Fibroblast of skin of left quadriceps (primary cell): ENCODE measurements at regions not wholly inside any gene's neighbourhood (a gene's known extent, or its start where the extent isn't known, plus 50 kb on each side); places are given as distances from the start of the nearest gene placed in this dataset.

Experiments
- DNase-seq, 2 experiments: peaks; one replicate each; pipeline ENCODE4 v3.0.0-alpha.2; 2013; ENCODE audit warnings: low read depth in 2 of 2

DNA sequence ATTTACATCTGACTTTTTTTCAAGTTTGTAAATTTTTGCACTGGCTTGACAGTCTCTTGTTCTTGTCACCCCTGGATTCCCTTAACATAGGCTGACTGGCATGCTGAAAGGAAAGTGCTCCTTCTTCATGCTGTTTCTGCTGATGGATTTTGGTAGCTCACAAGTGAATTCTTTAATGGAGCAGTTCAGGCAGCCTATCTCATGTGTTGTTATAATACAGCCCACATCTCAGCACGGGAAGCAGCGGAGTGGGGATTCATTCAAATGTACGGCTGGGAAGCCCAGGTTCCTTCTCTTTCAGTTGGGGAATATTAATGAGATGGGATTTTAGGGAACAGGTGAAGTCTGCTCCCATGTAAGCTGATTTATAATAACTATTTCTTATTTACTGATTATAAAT lies 142.8 kb downstream of the CD8B2 start:
- DNase-seq, result no peak

- DNase-seq, result no peak
These were observed 144.1 kb downstream of the CD8B2 start for GRCh38 chr2:106631281-106631680.

- peak; percentile 9 to 12 for DNase-seq
These were observed 150.9 kb downstream of the CD8B2 start for GRCh38 chr2:106638043-106638442.

DNA sequence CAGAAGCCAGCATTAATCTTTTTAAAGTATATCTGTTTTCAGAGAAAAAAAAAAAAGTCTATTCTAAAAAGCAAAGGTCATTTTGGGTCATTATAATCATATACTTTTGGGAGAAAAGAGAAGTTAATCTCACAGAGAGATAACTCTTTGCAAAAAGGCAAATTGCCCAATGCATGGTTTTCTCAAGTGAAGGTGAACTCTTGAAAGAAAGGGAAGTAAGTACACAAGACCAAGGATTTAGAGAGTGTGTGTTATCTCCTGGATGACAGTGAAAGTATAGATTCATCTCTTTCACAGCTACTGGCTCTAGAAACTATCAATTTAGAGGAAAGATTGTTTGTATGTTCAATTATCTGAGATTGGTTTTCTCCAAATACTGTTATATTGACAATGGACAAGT lies 151.4 kb downstream of the CD8B2 start:
- no peak for DNase-seq

DNA sequence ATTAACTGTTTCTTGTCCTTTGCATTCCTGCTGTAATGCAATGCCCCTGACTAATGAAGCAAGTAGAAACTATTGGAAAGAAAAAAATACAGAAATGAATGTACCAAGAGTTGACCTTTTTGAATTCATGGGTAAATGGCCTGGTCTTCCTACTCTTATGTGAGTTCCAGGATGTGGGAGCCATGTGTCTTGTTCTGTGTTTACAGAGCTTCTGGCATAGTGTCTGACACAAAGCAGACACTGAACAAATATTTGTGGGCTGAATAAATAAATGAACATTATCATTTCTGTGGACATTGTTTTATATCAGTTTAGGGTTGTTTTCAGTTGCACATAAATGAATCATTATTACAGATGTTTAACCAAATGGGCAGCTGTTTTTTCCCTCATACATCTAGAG lies 155.5 kb downstream of the CD8B2 start:
- DNase-seq, result peak; percentile 20

GRCh38 chr2:106644623-106645022 lies 157.5 kb downstream of the CD8B2 start:
- DNase-seq, result no peak

- DNase-seq, result no peak
These were observed 159.4 kb downstream of the CD8B2 start for GRCh38 chr2:106646605-106647004.

DNA sequence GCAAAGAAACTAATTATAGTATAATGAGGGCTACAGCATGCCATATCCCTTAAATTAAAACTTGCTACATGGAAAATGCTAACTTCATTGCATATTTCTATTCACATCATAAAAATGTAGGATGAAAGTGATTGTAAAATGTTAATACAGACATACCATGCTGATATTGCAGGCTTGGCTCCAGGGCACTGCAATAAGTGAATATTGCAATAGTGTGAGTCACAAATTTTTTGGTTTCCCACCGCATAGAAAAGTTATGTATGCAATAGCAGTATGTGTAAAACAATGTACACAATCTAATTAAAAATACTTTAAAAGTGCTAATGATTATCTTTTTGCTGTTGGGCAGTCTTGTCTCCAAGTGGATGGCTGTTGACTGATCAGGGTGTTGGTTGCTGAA lies 162.1 kb downstream of the CD8B2 start:
- peak; percentile 32 to 34 for DNase-seq

GRCh38 chr2:106653465-106653864 lies 166.3 kb downstream of the CD8B2 start:
- no peak for DNase-seq

DNA sequence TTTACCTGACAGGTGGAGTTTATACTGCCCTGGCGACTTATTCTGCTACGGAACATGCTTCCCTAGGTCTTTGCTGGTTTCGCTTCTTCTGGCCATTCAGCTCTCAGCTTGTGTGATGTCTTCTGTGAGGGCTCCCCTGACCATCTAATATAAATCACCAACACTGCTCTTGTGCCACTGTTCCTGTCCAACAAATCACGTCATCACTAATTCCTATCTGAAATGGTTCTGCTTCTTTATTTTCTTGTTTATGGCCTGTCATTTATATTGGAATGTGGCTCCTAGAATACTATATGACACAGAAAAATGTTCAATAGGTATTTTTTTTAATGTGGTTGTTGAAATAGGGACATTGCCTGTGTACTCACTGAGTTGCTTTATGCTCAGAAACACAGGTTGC lies 171.5 kb downstream of the CD8B2 start:
- DNase-seq, result no peak

GRCh38 chr2:106664669-106665068 lies 177.5 kb downstream of the CD8B2 start:
- DNase-seq, result no peak

DNA sequence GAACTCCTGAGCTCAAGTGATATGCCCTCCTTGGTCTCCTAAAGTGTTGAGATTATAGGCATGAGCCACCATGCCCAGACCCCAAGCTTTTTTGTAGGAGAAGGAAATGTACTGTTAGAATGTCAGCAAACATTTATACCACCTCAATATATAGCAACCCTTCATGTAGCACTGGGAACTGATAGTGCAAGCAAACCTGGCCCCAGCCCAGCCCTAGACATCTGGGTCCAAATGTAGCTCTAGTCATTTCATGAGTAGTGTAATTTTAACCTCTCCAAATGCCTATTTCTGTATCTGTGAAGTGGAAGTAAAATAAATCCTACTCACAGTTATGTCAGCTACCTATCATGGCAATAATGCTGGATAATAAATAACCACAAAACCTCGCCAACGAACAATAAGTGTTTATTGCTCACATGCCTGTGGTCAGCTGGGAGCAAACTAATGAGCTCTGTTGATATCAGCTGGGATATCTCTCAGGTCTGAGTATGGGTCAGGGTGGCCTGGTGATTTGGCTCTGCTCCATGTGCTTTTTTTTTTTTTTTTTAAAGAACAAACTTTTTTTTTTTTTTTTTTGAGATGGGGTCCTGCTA lies 180.4 kb downstream of the CD8B2 start:
- no peak for DNase-seq

DNA sequence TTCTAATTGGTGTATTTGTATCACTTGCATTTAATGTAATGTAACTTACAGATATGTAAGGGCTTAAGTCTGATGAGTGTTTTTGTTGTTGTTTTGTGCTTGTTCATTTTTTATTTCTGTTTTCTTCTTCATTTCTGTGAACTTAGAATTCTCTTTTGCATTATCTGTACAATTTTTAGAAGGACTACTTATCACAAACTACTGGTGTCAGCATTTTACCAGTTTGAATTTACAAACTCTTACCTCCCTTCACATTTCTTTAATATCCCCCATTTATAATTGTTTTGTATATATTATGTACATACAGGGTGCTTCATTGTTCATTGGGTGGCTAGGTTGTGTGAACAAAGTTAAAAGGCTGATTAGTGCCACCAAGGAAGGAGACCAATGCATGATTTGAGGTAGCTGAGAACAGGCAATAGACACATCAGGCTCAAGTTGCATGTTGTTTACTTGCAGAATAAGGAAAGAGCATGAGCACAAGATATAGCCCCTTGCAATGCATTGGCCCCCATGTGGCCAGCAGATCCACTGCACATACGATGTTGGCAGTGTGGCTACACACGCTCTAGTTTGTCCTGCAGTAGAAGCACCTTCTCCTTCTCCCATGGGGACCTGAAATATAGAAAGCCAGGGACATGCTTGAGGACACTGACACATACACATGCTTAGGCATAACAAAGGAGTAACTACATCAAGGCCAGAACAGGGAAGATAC lies 198.2 kb downstream of the CD8B2 start:
- no peak for DNase-seq

GRCh38 chr2:106686814-106687213 lies 199.2 kb downstream of the ST6GAL2 start:
- DNase-seq, result no peak

- DNase-seq, result no peak
These were observed 190.9 kb downstream of the ST6GAL2 start for GRCh38 chr2:106694964-106695470.

DNA sequence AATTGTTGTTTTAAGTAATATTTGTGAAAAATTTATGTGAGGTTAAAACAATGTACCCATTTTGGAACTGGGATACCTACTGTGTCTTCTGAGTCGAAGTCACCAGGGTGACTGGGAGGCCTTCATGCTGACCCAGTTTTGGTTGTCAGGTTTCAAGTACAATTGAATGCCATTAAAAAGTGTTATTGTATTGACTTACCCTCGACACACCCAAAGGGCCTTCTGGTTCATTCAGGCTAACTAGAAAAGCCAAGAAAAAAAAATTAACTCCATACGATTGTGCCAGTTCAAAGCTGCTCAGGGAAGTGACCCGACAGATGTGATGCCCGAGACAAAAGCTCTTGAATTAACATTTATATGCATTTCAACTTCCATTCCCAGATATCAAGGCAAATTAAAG lies 190.0 kb downstream of the ST6GAL2 start:
- DNase-seq, result no peak

GRCh38 chr2:106700616-106701015 lies 185.4 kb downstream of the ST6GAL2 start:
- DNase-seq, result no peak

GRCh38 chr2:106701203-106702022 lies 184.6 kb downstream of the ST6GAL2 start:
- DNase-seq, result no peak

GRCh38 chr2:106703161-106703560 lies 182.8 kb downstream of the ST6GAL2 start:
- no peak for DNase-seq

DNA sequence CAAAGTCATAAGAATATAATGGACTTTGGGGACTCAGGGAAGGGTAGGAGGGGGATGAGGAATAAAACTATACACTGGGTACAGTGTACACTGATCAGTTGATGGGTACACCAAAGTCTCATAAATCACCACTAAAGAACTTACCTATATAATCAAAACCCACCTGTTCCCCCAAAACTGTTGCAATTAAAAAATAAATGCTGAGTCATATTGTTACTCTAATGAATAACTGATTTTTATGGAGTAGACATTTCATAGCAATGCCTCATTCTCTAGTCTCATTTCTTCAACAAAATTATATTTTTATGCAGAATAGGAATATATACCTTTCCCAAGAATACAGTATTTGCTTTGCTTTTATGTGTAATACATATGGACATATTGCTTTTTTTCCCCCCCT lies 181.2 kb downstream of the ST6GAL2 start:
- DNase-seq, result no peak

DNA sequence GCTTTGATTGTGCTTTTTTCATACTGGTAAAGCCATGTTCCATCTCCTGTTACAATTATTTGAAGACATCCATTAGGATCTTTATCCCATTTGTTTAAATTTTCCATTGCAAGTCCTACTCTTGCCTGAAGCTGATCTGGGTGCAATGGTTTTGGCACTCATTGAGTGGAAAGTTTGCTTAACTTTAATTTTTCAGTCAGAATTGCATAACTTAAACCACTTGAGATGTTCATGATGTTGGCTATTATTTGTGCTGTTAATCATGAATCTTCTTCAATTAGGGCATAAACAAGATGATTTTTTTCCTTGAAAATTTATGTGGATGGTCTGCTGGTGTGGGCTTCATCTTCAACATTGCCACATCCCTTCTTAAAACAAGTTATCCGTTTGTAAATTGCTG lies 180.1 kb downstream of the ST6GAL2 start:
- no peak for DNase-seq

GRCh38 chr2:106706283-106706682 lies 179.7 kb downstream of the ST6GAL2 start:
- DNase-seq, result no peak

- no peak for DNase-seq
These were observed 177.8 kb downstream of the ST6GAL2 start for GRCh38 chr2:106708209-106708608.
